Caco-2 (cell line): ENCODE measurements at regions not wholly inside any gene's neighbourhood (a gene's known extent, or its start where the extent isn't known, plus 50 kb on each side); places are given as distances from the start of the nearest gene placed in this dataset.

ENCODE experiments used
- BruUV-seq: library from RNA; stranded (reverse); fragments of 400-500 nt; replicated peaks from 2 replicates; lab custom pipeline; 2021; lab: Mats Ljungman, UMichigan
- CTCF ChIA-PET: fragments of 300-600 bp; sonication (Branson Sonifier 250); formaldehyde crosslinking; loops from one replicate; lab custom pipeline; 2022; ENCODE audit warnings: antibody characterized with exemption; lab: Charles Lee
- POLR2A ChIA-PET: fragments of 300-600 bp; sonication (Branson Sonifier 250); formaldehyde crosslinking; loops from one replicate; lab custom pipeline; 2022; ENCODE audit warnings: antibody characterized with exemption; lab: Charles Lee
- DNase-seq, 2 experiments: peaks; one replicate each; pipeline versions ENCODE4 v3.0.0 to v3.0.0-alpha.2; 2020 to 2022
- H3K27me3 ChIP-seq: replicated peaks from 2 replicates; pipeline ENCODE4 v1.6.0; 2011; ENCODE audit warnings: low read length; ENCODE audit not compliant: control insufficient read depth, insufficient read depth
- H3K36me3 ChIP-seq: 2 replicates; pipeline ENCODE4 v1.5.1; 2011; ENCODE audit warnings: low read length; ENCODE audit not compliant: control insufficient read depth, insufficient read depth
- H3K4me1 ChIP-seq: fragments of 250-450 bp; sonication (Bioruptor Pico); 2 replicates; pipeline ENCODE4 v1.5.1; 2020; ENCODE audit warnings: mild to moderate bottlenecking
- H3K4me3 ChIP-seq: 2 replicates; pipeline ENCODE4 v1.5.1; 2011; ENCODE audit warnings: low read depth, mild to moderate bottlenecking, control low read depth, low read length
- H3K9me3 ChIP-seq: fragments of 250-450 bp; sonication (Bioruptor Pico); 2 replicates; pipeline ENCODE4 v1.5.1; 2020; ENCODE audit warnings: mild to moderate bottlenecking, moderate library complexity
- H3K27ac Mint-ChIP-seq: one replicate; pipeline ENCODE4 v1.8.0; 2022; ENCODE audit warnings: mixed read lengths; ENCODE audit not compliant: unreplicated experiment
- H3K27me3 Mint-ChIP-seq: one replicate; pipeline ENCODE4 v1.8.0; 2022; ENCODE audit warnings: mixed read lengths; ENCODE audit not compliant: insufficient read depth, unreplicated experiment
- H3K36me3 Mint-ChIP-seq: one replicate; pipeline ENCODE4 v1.8.0; 2022; ENCODE audit warnings: mild to moderate bottlenecking, mixed read lengths; ENCODE audit not compliant: insufficient read depth, unreplicated experiment
- H3K4me1 Mint-ChIP-seq: one replicate; pipeline ENCODE4 v1.8.0; 2022; ENCODE audit warnings: low read depth, mixed read lengths; ENCODE audit not compliant: unreplicated experiment
- H3K4me3 Mint-ChIP-seq: one replicate; pipeline ENCODE4 v1.8.0; 2022; ENCODE audit warnings: mild to moderate bottlenecking, moderate library complexity, mixed read lengths; ENCODE audit not compliant: unreplicated experiment
- H3K9me3 Mint-ChIP-seq: one replicate; pipeline ENCODE4 v1.8.0; 2022; ENCODE audit warnings: mixed read lengths; ENCODE audit not compliant: unreplicated experiment
- intact Hi-C: fragments of 100-400 bp; cut with micrococcal nuclease; formaldehyde crosslinking; loops from one replicate; pipeline ENCODE4 v1.10.0; 2022; ENCODE audit not compliant: unreplicated experiment
- TF ChIP-seq, protein P1 (sequence below), 2 experiments: fragments of 200-600 bp in 1 of 2; IDR thresholded peaks; 1 replicate in 1 of 2; 2 replicates in 1 of 2; pipeline versions ENCODE4 v1.5.1 to v1.8.0; 2011 to 2022; ENCODE audit warnings: antibody characterized with exemption in 1 of 2, control low read depth in 1 of 2, inconsistent platforms in 1 of 2, low read depth in 1 of 2, low read length in 1 of 2, mild to moderate bottlenecking in 1 of 2, moderate library complexity in 1 of 2; ENCODE audit not compliant: insufficient read depth in 1 of 2, severe bottlenecking in 1 of 2, unreplicated experiment in 1 of 2

DNA sequence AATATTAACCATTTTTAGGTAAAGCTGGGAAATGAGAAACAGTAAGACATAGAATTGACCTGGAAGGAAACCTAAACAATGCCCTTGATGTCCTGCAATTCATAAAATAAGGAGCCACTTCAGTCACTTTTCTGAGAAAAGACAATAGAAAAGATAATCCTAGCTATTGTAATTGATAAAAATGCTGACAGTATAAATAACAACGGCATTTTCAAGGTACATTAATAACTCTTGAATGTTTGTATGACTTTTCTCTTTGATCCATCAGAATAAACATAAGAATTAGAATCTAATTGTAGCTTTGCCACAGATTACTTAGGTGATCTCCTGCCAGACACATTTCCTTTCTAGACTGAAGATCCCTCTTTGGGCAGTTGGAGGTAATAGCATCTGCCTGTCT is 719.5 kb downstream of the SLC4A3 start:
- no peaks in the 10 kb centered on the region for H3K9me3 Mint-ChIP-seq
- Histone ChIP-seq H3K9me3 (no peaks in the 10 kb centered on the region), H3K27me3 (no peaks in the 10 kb centered on the region), H3K4me1 (no peaks in the 10 kb centered on the region), H3K4me3 (no peak overlapping the region), H3K36me3 (no peaks in the 10 kb centered on the region)
- no peak overlapping the region for H3K27ac Mint-ChIP-seq
- no TSS peak for BruUV-seq
- peaks cover 13% of the 10 kb centered on the region for H3K27me3 Mint-ChIP-seq
- no peaks in the 10 kb centered on the region for H3K4me1 Mint-ChIP-seq
- ChIA-PET POLR2A (no interaction called here), CTCF (no interaction called here)
- intact Hi-C loops, result loop anchor here (10.0 kb wide), 1 partner anchor 182 kb away; no protein-coding TSS in a partner anchor
- no peaks in the 10 kb centered on the region for H3K36me3 Mint-ChIP-seq
- DNase-seq, result no peak
- no peak overlapping the region for H3K4me3 Mint-ChIP-seq
- TF ChIP-seq, protein P1, sequence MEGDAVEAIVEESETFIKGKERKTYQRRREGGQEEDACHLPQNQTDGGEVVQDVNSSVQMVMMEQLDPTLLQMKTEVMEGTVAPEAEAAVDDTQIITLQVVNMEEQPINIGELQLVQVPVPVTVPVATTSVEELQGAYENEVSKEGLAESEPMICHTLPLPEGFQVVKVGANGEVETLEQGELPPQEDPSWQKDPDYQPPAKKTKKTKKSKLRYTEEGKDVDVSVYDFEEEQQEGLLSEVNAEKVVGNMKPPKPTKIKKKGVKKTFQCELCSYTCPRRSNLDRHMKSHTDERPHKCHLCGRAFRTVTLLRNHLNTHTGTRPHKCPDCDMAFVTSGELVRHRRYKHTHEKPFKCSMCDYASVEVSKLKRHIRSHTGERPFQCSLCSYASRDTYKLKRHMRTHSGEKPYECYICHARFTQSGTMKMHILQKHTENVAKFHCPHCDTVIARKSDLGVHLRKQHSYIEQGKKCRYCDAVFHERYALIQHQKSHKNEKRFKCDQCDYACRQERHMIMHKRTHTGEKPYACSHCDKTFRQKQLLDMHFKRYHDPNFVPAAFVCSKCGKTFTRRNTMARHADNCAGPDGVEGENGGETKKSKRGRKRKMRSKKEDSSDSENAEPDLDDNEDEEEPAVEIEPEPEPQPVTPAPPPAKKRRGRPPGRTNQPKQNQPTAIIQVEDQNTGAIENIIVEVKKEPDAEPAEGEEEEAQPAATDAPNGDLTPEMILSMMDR (IDR thresholded peaks at IDR 0.05; ENCODE audit: insufficient read depth in 1 of 2, low read depth in 1 of 2, low read length in 1 of 2, severe bottlenecking in 1 of 2, unreplicated experiment in 1 of 2), result no peak

DNA sequence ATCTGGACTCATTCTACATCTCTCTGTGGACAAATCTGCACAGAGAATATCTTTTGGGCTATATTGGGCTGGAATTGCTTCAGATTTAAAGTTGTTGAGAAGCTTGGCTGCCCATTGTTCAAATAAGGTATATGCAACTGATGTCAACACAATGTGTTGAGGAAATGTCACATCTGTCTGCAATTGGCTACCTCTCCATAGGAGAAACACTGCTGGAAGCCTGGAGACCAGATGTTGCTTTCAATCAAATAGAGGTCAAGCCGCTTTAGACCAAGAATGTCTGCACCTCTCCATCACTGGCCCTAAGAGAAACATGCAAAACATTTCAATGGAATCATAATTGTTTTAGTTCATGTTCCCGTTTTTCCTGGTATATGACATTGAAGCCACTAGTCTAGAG is 720.2 kb downstream of the SLC4A3 start:
- ChIA-PET CTCF (no interaction called here), POLR2A (no interaction called here)
- Histone ChIP-seq H3K9me3 (no peaks in the 10 kb centered on the region), H3K4me1 (no peaks in the 10 kb centered on the region), H3K36me3 (no peaks in the 10 kb centered on the region), H3K27me3 (no peaks in the 10 kb centered on the region), H3K4me3 (no peak overlapping the region)
- DNase-seq, result no peak
- no TSS peak for BruUV-seq
- H3K27me3 Mint-ChIP-seq, result peaks cover 13% of the 10 kb centered on the region
- H3K4me3 Mint-ChIP-seq, result no peak overlapping the region
- H3K27ac Mint-ChIP-seq, result no peak overlapping the region
- TF ChIP-seq, protein P1 (IDR thresholded peaks at IDR 0.05; ENCODE audit: insufficient read depth in 1 of 2, low read depth in 1 of 2, low read length in 1 of 2, severe bottlenecking in 1 of 2, unreplicated experiment in 1 of 2), result no peak
- no peaks in the 10 kb centered on the region for H3K9me3 Mint-ChIP-seq
- H3K36me3 Mint-ChIP-seq, result no peaks in the 10 kb centered on the region
- intact Hi-C loops, result loop anchor here (10.0 kb wide), 1 partner anchor 183 kb away; no protein-coding TSS in a partner anchor
- H3K4me1 Mint-ChIP-seq, result no peaks in the 10 kb centered on the region

DNA sequence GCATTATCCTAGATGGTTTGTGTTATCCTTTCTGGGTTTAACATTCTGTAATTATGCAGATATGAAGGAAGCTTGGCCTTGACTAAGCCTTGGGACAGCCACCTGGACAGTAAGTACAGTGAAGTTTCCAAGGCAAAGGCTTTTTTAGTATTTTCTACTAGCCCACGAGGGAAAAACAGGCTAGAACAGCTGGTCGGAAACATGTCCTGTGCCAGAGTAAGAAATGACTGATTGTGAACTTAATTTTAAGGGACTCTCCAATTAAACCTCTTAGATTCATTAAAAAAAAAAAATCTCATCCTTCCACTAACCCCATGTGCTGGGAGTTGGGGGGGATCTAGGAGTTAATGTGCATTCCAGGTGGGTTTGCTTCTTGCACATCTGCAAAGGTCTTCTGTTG is 720.8 kb downstream of the SLC4A3 start:
- TF ChIP-seq, protein P1 (IDR thresholded peaks at IDR 0.05; ENCODE audit: insufficient read depth in 1 of 2, low read depth in 1 of 2, low read length in 1 of 2, severe bottlenecking in 1 of 2, unreplicated experiment in 1 of 2), result no peak
- no peak overlapping the region for H3K4me3 ChIP-seq
- H3K36me3 Mint-ChIP-seq, result no peaks in the 10 kb centered on the region
- no peaks in the 10 kb centered on the region for H3K4me1 Mint-ChIP-seq
- no peak for DNase-seq
- H3K27me3 Mint-ChIP-seq, result peaks cover 12% of the 10 kb centered on the region
- no peaks in the 10 kb centered on the region for H3K9me3 Mint-ChIP-seq
- no peaks in the 10 kb centered on the region for H3K9me3 ChIP-seq
- ChIA-PET CTCF (no interaction called here), POLR2A (no interaction called here)
- BruUV-seq, result no TSS peak
- H3K36me3 ChIP-seq, result no peaks in the 10 kb centered on the region
- H3K4me1 ChIP-seq, result no peaks in the 10 kb centered on the region
- no peaks in the 10 kb centered on the region for H3K27me3 ChIP-seq
- H3K4me3 Mint-ChIP-seq, result no peak overlapping the region
- H3K27ac Mint-ChIP-seq, result no peak overlapping the region
- intact Hi-C loops, result loop anchor here (10.0 kb wide), 1 partner anchor 183 kb away; no protein-coding TSS in a partner anchor
